NCI-H2171 treated with DMSO at 0.1 percent for 48 hours (cell line): ENCODE measurements at regions not wholly inside any gene's neighbourhood (a gene's known extent, or its start where the extent isn't known, plus 50 kb on each side); places are given as distances from the start of the nearest gene placed in this dataset.

Experiments used
- DNase-seq: peaks from one replicate; lab custom pipeline; 2025; lab: John Stamatoyannopoulos, UW

GRCh38 chr14:53807542-53807941, 149.1 kb downstream of the BMP4 start:
- DNase-seq = no peak

DNA sequence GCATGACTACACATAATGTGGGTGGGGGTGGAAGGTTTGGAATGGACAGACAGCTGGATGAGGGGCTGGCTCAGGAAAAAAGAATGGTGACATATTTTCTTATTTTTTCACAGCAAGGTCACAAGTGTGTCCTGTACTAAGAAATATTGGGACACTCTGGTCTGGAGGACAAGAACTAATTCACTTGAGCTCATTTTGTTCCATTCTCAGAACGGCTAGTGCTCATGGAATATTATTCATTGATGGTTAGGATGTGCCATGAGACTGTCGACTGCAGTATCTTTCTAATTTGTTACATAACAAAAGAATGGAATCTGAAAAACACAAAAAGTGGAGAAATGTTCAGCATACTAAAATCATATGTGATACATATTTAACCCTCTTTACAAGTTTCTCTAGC, 149.5 kb downstream of the BMP4 start:
- no peak for DNase-seq

DNA sequence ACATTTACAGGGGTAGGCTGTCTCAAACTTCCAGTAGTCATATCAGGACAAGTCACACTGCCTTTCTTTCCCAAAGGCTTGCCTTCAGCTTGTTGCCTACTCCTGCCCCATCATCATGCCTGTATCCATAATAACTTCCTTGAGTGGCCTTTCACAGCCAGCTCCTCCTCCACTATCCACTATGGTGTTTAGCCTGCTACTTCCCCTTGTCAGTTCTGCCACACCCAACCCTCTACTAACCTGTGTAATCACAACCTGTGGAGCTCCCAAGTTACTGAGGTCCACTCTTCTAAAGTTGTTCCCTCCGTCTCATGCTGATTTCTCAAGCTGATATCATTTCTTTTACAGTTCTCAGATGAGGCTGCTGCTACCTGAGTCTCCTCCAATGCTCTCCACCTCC, 159.9 kb downstream of the BMP4 start:
- no peak for DNase-seq

DNA sequence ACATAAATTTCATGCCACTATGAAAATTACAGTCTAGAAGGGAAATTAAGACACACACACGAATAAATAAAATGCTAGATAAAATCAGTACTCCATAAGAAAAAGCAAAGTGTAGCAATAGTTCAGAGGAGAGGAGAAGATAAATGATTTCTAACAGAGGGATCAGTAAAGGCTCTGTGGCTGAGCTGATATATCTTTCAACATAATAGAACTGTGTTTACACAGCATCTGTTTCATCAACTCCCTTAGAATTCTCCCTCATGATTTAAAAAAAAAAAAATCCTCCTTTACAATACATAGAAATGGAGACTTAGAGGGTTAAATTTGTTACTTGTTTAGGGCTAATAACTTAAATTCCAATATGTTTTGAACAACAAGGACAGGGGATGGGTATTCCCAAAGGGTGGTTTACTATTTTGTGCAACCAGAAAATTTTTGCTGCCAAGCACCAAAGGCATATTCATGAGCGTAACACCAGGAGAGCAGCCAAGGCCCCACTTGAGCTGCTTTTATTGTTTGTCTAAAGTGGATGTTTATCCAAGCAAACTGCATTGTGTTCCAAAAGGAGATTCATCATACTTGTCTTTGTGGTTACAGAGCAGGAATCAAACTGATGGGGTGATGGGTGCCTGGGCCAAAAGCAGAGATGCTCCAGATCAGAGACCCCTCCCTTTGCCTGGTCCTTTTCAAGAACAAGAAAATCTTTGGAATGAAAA, 162.7 kb downstream of the BMP4 start:
- no peak for DNase-seq

DNA sequence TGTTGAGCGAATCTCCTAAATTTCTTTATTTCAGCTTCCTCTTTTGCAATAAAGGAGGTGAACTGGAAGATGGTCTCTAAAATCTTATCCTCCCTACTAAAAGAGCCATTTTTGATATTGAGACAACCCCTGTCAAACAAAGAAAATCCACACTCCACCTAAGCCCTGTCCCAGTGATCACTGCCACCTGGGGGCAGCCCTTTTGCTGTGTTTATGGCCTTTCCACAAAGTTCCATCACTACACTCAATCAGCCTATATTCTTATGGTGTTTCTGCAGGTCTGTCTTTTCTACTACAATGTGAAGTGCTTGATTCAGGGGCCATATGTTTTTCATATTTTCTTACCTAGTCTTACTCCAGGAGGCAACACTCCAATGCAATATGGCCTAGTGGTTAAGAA, 163.7 kb downstream of the BMP4 start:
- DNase-seq = no peak

DNA sequence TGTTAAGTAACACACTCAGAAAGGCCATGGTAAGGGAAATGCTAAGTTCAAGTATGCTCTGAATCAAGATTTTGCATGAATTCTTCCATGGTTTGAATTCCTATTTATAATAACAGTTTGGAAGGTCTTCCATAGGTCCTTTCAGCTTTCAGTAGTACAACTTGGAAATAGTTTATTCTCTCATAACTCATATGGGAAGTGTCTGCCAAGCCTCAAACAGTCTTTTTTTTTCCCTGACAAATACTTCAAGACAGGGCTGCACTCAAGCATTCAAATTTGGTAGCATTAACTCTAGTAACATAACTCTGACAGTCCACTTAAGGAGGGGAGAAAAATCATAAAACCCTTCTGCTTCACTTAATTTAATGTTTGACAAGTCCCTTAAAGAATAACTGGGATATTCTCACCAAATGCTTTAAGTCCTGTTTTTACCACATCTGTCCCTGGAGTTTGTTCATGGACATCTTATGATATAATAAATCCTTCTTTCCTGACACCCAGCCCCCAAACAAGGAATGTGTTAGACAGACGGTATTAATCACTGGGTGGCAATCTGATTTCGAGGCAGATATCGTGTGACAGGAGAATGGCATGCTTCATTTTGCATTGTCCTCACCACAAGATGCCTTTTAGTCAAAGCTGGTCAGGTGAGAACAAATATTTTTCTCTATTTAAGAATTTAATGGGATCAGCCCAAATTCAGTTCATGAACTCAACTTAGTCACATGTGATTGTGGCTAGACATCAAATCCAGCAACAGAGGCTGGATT, 165.7 kb downstream of the BMP4 start:
- no peak for DNase-seq

DNA sequence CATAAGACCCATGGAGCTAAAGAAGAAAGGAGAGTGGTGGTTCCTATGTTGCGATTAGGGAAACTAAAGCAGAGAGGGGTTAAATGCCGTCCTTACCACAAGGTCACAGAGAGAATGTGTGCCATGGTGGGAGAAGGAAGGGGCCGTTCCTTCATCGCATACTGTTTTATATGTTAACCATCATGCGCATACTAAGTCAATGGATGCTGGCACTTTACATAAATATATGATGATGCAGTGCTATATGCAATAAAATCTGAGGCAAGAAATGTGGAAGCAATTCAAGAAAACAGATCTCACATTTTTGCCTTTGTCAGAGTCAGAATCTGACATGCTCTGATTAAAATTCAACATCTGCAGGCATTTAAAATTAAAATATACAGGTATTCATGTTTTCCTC, 168.1 kb downstream of the BMP4 start:
- DNase-seq = no peak

DNA sequence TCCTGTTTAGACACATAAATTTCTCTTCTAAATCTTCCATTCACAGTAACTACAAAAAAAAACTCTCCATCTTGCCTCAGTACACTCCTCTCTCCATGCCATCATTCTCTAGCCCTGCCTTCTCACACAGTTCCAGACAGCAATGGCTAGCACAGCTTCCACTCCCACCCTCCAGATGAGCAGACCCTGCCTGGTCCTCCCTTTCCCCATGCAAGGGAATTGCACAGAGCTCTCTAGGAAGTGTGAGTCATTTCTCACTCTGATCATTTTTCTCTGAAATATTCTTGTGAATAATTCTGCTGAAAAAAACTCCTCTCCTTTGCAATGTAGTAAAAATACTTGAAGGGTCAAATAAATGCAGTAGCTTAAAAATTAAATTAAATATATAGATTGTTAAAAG, 170.6 kb downstream of the BMP4 start:
- no peak for DNase-seq

- no peak for DNase-seq
Observed at GRCh38 chr14:53784688-53785087, 171.9 kb downstream of the BMP4 start.

- DNase-seq = no peak
Observed at GRCh38 chr14:53783256-53783655, 173.4 kb downstream of the BMP4 start.

DNA sequence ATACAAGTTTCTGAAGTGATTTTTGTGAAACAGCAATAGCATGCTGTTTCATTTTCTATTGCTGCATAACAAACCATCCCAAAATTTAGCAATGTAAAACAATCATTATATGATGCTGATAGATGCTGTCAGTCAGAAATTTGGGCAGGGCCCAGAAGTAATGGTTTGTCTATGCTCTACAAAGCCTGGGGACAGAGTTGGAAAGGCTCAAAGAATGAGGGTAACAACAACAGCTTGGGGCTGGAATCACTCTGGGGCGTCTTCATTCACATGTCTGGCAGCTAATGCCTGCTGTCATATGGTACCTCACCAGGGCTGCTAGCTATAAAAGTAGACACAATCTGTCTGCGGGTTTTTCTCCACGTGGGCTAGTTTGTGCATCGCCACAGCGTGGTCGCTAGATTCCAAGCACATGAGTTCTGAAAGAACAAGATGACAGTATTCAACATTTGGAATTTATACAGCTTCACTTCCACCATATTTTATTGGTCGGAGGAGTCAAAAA, 176.5 kb downstream of the BMP4 start:
- no peak for DNase-seq

GRCh38 chr14:53779301-53779700, 177.3 kb downstream of the BMP4 start:
- DNase-seq = no peak

DNA sequence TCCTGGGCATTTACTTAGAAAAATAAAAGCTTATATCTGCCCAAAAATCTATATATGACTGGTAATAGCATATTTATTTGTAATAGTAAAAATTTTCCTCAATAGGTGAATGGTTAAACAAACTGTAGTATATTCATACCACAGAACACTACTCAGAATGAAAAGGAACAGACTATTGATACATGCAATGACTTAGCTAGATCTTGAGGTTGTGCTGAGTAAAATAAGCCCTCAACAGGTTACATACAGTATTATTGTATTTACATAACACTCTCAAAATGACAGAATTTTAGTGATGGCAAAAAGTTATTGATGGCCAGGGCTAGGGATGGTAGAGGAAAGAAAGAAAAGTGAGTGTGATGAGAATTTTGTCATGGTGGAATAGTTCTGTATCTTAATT, 178.4 kb downstream of the BMP4 start:
- no peak for DNase-seq

- DNase-seq = no peak
Observed at GRCh38 chr14:53772936-53773335, 183.7 kb downstream of the BMP4 start.

DNA sequence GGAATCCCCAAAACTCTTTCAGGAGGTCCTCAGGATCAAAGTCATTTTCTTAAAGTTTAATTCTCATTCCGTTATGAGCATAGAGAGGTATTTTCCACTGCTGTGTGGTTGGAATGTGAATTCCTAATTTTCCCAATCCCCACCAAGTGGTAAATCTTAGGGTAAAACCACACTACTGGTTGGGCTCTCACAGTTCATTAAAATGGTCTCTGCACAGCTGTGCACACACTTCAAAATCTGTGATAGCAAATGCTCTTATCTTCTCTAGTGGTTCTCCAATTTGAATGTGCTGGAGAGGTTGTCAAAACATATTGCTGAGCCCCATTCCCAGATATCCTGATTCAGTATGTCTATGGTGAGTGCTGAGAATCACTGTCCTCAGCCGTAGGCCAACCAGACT, 189.1 kb downstream of the BMP4 start:
- DNase-seq = no peak

GRCh38 chr14:53766601-53767000, 190.0 kb downstream of the BMP4 start:
- no peak for DNase-seq

- no peak for DNase-seq
Observed at GRCh38 chr14:53766106-53766505, 190.5 kb downstream of the BMP4 start.

- no peak for DNase-seq
Observed at GRCh38 chr14:53764846-53765245, 191.8 kb downstream of the BMP4 start.

DNA sequence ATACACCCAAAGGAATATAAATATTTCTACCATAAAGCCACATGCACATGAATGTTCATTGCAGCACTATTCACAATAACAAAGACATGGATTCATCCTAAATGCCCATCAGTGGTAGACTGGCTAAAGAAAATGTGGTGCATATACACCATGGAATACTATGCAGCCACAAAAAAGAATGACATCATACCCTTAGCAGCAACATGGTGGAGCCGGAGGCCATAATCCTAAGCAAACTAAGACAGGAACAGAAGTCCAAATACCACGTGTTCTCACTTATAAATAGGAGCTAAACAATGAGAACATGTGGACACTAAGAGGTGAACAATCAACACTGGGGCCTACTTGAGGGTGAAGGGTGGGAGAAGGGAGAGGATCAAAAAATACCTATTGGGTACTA, 198.5 kb downstream of the BMP4 start:
- no peak for DNase-seq

- DNase-seq = no peak
Observed at GRCh38 chr14:53757732-53758131, 198.9 kb downstream of the BMP4 start.

DNA sequence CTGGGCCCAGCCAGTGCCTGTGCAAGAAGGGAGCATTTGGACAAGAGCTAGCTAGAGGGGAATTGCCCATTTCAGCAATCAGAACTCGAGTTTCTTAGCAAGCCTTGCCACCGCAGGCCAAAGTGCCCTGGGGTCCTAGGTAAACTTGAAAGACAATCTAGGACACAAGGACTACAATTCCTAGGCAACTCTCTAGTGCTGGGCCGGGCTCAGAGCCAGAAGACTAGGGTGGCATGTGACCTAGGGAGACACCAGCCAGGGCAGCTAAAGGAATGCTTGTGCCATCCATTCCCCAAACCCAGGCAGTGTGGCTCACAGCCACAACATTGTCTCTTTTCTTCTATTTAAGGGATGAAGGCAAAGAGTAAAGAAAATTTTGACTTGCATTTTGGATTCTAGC, 205.0 kb downstream of the BMP4 start:
- no peak for DNase-seq

- DNase-seq = no peak
Observed at GRCh38 chr14:53748691-53749090, 207.9 kb downstream of the BMP4 start.

DNA sequence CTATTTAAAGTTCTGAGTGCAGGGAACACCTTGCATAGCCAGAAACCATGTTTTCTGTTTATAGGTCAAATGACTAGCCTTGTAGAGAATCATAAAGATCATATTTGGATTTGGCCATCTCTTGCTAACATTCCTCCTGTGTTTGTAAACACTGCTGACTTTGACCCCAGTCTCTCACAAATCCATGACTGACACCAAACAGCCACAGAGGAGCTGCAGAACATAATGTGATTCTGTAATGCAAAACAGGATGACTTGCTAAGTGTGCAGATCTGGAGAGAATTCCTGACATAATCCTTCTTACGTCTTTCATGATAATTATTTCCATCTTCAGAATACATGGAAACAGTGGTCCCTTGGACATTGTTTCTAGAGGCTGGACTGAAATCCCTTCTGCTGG, 211.8 kb downstream of the BMP4 start:
- no peak for DNase-seq

GRCh38 chr14:53743371-53743770, 213.3 kb downstream of the BMP4 start:
- DNase-seq = no peak
